GM18520 (cell line): ENCODE measurements at regions not wholly inside any gene's neighbourhood (a gene's known extent, or its start where the extent isn't known, plus 50 kb on each side); places are given as distances from the start of the nearest gene placed in this dataset.
"Not testable (repeated sequence)": the region's sequence is repeated elsewhere in the genome, so short reads cannot be mapped to it uniquely, and the experiment has no call there.

Experiments
- ATAC-seq: cut with Tn5 transposase; IDR thresholded peaks from one replicate; pipeline ENCODE4 v1.9.1; 2021; ENCODE audit not compliant: unreplicated experiment

DNA sequence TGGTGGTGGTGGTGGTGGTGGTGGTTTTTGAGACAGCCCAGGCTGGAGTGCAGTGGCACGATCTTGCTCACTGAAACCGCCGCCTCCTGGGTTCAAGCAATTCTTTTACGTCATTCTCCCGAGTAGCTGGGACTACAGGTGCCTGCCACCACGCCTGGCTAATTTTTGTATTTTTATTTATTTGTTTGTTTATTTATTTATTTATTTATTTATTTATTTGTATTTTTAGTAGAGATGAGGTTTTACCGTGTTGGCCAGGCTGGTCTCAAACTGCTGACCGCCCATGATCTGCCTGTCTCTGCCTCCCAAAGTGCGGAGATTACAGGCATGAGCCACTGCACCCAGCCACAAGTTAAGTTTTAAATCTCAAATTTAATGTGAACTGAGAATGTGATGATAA, 126.5 kb downstream of the PCDH18 start:
- not testable (repeated sequence) for ATAC-seq

DNA sequence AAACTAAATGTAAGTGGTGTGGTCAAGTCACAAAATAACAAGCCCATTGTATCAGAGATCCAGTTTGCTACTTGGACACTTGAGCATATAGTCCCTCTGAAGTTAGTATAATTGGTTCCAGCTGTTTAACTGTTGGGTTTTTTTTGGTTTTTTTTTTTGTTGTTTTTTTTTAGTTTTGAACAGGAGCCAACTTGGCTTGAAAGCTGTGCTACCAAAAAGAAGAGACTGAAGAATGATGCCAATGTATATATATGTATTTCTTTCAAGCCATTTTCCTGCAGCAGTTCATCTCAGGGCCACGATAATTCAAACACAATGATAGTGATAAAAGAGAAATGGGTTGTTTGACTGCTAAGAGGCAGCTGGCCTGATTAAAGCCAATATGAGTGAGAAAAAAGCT, 138.3 kb downstream of the PCDH18 start:
- ATAC-seq, result no peak

DNA sequence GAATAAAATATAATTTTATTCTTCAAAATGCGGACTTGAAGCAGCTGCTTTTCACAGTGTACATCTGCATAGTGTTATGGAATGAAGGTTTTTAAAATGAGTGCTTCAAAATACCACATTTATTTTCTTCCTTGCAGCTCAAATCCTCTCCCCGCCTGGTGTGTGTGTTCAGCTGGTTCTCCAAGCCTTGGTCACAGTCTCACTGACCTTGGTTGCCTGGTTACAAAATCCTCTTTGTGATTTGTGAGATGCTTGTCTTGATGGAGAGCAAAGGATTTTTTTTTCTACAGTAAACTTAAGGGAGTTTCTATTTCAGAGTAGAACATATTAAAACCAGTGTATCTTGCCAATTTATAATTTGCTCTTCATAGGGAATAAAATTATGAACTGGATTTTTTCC, 139.2 kb downstream of the PCDH18 start:
- ATAC-seq, result no peak

DNA sequence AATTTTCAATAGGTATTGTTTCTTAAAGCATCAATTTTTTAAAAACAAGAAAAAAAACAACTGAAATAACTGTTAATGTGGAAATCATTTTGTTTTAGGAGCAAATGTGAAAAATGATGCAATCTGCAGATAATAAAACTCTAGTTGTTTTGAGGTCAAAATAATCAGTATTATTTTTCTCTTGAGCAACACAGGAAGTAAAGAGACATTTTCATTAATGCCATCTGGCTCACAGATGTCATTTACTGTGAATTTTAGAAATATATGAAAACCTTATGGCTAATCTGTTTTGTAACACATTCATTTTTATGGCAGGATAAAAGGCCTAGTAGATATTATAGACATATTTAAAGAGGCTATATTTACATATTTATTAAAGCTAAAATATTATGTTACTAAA, 141.6 kb downstream of the PCDH18 start:
- no peak for ATAC-seq

DNA sequence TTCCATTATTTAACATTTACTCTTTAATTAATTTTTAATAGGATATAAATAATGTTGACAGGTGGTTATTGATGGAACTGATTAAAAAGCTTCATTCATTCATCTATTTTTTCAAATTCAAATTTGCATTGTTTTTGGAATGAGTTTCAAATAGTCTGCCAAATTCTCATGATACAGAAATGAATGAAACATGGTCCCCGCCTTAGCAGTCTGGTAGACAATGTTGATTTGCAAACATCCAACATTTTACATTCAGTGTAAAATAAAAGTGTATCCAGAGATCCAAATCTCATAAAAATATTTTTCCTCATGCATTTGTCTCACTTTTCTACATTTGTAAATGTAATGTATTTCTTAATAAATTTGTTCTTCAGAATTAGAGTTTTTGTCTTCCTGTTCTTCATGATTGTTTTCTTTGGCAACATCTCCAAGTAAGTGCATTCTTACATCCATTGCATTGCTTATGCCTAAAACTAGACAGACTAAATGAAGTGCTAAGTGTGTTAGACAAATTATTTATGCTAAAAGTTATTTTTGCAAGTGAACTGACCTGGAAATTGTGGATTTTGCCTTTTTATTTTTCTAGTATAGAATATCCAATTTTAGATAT, 142.3 kb downstream of the PCDH18 start:
- no peak for ATAC-seq

DNA sequence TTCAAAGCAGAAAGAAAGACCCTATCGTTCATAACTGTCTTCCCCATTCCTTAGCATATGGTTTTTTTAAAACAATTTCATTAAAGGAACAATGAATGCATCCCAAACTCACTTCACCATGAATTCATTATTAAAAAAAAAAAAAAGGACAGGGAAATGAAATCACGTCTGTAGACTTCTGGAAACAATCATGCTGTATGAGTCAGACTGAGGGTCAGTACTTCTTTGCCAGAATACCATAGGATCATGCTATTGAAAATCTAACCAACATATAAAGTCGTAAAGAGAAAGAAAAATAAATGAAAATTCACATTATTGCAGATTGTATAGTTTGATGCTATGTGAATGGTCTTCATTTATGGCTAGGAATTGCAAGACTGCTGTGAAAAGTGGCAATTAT, 144.4 kb downstream of the PCDH18 start:
- ATAC-seq, result no peak

DNA sequence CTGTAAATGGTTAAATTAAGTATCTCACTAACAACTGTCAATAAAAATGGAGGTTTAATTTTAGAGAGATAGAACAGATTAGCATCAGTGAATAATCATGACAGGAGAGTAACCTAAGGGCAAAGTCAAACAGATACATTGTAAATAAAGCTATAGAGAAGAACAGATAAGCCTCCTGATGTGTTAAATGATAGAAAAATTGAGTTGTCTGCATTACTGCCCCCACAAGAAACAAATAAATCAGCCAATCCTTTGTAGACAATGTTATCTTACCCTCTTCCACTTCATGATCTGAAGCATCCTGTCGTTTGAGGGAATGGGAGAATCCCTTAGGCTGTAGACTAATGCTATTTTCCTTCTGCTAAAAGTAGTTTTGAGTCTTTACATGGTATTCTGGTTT, 147.8 kb downstream of the PCDH18 start:
- ATAC-seq, result no peak

DNA sequence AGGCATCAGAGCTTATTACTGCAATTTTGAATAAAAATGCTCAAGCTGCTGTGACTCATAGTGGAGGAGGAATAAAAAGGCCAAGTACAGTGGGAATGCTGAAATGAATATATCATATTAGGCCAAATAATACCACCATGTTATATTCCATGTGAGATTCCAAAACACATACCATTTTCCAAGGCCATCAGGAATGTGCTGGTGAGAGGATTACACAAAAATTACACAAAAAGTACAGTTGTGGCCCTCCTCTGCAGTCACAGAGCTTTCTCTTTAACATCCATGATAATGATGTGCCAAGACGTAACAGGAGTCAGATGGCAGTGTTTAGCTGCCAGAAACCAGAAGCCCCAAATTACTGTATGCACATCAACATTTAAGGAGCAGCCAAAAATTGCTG, 153.5 kb downstream of the PCDH18 start:
- no peak for ATAC-seq

DNA sequence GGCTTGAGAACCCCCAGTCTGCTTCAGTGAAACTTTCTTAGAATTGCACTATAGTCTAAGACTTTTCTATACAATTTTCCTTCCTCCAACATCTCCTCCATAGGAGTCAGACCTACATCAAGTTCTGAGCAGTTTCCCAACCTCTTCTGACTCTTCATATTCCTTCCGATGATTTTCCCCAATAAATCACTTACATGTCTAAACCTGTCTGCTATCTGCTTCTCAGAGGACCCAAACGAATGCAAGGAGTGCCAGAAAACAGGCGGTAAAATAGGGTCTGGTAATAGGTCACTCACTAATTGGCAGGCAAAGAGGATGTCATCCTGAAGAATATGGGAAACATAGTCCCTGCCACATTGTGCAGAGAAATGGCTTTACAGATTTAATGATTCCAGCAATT, 153.9 kb downstream of the PCDH18 start:
- no peak for ATAC-seq

DNA sequence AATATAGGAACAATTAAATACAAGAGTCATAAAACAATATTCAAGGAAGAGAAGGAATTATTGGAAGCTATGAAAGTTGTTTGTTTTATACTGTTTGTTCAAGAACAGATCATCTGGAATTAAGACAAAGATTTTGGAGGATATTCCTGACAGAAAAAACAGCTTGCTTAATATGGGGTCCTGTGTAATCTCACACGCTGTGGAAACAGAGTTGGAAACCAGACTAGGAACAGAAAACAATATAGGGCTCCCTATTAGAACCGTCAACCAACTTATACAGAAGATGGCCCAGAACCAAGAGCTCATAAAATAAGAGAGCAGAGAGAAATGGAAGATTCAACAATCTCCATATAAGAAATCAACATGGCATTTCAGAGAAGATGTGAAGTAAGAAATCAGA, 156.0 kb downstream of the PCDH18 start:
- no peak for ATAC-seq

DNA sequence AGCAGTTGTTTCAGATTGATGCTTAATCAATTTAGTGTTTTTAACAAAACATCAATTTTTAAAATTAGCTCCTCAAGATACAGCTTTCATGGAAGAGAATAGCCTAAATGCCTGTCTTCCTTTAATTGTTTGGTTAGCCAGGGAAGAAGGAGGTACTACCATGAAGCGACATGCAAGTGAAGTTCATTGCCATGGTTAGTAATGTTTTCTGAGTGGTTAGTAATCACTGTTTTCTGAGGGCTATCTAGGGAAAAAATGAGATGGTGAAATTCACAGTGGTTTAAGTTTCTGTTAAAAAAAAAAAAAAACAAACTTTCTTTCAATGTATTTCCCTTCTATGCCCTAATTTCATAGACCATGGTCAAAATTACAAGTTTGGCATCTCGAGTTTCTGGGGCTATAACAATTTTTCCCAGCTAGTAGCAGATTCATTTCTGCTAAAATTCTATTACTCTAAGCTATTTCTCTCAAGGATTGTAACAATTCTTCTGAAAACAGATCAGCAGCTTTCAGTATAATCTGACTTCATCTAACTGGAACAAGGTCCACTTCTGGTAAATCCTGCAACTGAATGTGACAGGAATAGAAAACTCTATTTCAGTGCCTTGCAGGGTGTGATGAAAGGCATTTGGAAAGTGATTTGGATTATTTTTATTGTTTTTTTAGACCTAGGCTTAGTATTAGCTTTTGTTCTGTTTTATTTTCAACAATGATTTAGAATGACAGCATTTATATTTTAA, 157.0 kb downstream of the PCDH18 start:
- ATAC-seq, result no peak

DNA sequence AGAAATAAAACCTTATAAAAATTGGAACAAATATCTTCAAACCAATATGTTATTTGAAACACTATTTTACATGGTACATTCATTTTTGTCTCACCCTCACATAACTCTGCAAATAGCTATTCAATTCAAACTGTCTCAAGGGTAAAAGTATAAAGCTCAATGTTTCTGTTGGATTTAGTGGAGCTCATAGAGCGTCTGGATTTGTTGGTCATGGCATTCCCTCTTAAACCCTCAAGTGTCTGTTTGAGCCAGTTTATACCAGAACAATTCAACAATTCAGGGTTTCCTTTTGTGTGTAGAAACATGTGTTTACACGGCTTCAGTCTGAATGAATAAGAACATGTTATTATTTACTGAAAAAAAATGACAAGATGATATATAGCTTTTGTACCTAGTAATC, 161.6 kb downstream of the PCDH18 start:
- no peak for ATAC-seq

DNA sequence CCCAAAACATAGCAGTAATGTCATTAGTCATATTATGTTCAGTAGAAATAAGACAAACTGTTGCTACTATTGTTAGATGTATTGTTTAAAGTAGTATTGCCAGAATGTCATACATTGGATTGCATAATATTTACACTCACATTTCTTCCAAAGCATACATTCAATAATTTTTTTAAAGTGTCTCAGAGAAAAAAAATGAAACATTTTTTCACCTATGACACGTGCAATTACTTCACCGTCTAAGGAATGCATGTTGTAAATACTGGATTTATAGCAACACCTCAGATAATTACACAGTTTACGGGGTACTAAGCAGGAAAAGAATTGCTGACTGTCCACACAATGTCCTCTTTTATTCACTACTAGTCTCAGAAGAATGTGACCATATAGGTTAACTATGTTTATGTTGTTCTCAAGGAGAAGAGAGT, 162.1 kb downstream of the PCDH18 start:
- ATAC-seq, result no peak

DNA sequence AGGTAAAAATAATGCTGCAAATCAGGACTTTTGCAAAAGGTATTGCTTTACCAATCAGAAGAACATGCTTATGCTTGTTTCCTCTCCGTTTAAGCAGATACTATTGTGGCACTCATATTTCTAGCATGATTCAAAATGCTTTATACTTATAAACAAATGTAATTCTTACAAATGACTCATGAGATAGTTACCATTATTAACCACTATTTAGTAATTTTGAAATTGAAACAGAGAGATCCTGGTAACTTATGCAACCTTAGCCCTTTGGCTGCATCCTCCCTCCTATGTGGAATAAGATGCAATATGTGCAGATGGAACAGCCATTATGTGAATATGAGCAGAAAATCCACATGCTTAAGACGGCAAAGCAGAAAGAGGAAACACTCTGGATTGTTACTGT, 164.7 kb downstream of the PCDH18 start:
- ATAC-seq, result no peak

DNA sequence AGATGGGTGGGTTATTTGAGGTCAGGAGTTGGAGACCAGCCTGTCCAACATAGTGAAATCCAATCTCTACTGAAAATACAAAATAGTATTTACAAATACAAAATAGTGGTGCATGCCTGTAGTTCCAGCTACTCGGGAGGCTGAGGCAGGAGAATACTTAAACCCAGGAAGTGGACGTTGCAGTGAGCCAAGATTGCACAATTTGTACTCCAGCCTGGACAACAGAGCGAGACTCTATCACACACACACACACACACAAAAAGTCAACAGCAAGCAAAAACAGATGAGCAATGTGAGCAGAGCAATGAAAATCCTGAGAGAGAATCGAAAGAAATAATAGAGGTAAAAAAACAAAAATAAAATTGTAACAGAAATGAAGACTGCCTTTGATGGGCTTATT, 168.8 kb downstream of the PCDH18 start:
- no peak for ATAC-seq

DNA sequence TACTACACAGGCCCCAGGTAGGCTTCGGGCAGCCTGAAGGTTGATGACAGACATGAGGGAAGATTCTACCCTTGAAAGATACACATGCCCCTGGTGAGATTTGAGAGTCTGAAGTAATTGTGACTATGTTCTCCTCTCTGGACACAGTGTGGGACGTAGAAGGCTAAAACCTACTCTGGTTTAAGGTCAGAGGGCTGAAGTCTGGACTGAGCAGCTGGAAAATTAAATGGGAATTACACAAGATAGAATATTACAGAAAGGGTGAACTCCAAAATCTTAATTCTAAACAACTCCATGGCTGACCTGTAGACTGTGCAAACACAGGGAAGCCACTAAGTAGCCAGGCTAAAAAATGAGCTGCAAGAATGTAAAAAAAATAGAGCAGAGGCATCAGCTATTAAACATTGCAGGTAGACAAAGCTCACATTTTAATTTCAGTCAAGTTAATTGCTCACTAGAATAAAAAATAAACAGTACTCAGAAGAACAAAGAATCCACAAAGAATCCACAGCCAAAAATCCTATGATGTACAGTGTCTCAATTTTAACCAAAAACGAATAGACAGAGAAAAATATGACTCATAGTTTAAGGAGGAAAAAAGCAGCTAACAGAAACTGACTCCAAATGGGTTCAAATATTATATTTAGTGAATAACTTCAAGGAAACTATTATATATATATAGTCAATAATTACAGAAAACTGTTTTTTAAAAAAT, 170.4 kb downstream of the PCDH18 start:
- no peak for ATAC-seq

DNA sequence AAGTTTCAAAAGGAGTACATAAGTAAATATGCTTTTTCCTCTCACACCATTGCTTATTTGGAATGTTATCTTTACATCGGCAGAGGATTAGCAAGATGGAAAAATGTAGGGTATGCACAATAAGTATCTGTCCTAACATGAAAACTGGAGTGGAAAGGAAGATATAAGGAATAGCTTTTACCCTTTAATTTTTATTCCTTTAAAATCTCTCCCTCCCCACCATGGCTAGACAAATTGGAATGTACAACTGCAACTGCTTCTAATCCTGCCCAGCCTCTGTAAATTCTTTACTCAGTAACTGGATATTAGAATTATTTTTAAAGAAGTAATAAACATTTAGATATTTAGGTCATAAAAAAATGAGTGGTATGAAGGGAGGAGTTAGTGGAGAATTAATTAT, 171.5 kb downstream of the PCDH18 start:
- no peak for ATAC-seq

DNA sequence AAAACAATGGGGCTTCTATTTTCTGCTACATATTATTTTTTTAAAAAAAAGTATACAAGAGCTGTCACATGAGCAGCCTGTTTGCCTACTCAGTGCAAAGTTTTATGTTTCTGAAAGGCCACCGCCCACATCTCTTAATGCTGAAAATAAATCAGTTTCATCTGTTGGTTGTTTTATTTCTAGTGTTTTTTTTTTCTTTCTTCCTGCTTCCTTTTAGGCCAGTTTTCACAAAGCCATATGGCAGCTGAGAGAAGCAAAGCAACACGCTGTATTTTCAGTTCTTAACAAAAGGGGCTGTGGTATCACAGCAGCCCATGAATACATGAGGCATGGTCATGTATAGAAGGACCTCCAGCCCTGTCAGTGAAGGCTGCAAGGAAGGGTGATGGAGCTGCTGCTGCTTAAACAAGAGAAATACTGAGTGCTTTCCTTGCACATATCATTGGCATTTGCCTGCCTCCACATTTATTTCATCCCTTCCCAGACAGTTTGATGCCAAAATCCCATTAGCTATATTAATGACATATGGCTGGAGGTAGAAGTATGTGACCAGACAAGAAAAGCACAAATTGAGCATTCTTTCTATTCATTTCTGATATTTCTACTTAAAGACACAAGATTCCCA, 172.5 kb downstream of the PCDH18 start:
- no peak for ATAC-seq

DNA sequence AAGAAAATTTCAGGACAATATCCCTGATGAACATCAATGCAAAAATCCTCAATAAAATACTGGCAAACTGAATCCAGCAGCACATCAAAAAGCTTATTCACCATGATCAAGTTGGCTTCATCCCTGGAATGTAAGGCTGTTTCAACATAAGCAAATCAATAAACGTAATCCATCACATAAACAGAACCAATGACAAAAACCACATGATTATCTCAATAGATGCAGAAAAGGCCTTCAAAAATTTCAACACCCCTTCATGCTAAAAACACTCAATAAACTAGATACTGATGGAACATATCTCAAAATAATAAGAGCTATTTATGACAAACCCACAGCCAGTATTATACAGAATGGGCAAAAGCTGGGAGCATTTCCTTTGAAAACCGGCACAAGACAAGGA, 177.7 kb downstream of the PCDH18 start:
- ATAC-seq, result not testable (repeated sequence)

DNA sequence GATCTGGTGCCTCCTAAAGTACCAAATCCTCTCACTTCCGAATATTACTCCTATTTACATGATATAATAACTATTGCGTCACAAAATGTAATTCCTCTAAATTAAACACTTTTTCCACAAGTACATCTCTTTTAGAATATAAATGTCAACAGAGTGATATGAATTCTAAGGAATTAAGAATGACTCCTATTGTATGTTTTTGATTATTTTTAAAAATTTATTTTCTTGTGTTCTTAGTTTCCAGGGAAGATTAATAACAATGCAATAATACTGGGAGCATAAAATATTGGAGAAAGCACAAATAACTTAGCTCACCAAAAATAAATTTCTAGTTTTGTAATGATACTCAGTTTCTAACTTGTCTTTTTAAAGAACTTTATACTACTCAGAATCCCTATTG, 184.9 kb downstream of the PCDH18 start:
- no peak for ATAC-seq

DNA sequence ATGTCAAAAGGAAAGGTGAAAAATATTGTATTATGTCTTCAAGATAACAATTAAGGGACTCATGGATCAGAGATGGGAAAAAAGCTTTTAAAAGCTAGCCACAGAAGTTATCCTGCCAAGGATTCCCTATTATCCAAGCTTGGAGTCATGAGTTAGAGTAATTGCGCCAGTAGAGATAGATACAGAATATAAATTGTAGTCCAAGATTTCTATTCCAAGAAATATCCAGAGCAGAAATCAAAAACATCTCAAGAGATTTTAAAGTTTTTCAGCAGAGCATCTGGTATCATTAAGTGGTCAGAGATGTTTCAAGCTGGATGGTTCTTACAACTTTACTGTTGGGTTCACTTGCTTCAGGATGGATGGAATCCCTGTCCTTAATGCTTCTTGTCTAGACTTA, 186.7 kb downstream of the PCDH18 start:
- ATAC-seq, result no peak

DNA sequence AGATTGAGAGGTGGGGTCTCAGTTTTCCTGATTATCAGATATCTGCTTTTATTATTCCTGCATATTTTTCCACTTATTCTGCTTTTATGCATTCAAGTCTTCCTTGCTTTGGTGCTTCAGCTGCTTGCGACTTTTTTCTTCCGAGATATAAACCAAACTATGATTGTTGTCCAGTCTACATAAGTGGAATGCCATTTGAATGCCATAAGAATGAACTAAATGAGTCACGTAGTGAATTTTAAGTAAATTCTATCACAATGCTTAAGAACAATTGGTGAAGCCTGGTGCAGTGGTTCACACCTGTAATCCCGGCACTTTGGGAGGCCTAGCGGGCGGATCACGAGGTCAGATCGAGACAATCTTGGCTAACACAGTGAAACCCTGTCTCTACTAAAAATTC, 189.1 kb downstream of the PCDH18 start:
- ATAC-seq, result no peak
